Lung (tissue), 11 donors: ENCODE measurements at regions not wholly inside any gene's neighbourhood (a gene's known extent, or its start where the extent isn't known, plus 50 kb on each side); places are given as distances from the start of the nearest gene placed in this dataset.

Experiments
- ATAC-seq: fragments of 200-7000 bp; cut with Tn5 transposase; one replicate; pipeline ENCODE4 v1.9.1; 2020; ENCODE audit warnings: moderate number of reproducible peaks; ENCODE audit not compliant: insufficient read depth, low FRiP score
- DNase-seq, 3 donors: peaks; one replicate each; pipeline ENCODE4 v3.0.0-alpha.2; 2013 to 2017
- H3K27ac ChIP-seq, 2 donors: one replicate each; pipeline ENCODE4 v1.5.1; 2013; ENCODE audit warnings: mild to moderate bottlenecking in 2 of 2, moderate library complexity in 2 of 2, control low read depth in 1 of 2, inconsistent platforms in 1 of 2, low read depth in 1 of 2, low read length in 1 of 2
- H3K27me3 ChIP-seq, 3 donors: one replicate each; pipeline ENCODE4 v1.5.1; 2013; ENCODE audit warnings: low read length in 2 of 3; ENCODE audit not compliant: control insufficient read depth in 3 of 3, insufficient read depth in 3 of 3
- H3K36me3 ChIP-seq, 4 donors: one replicate each; pipeline ENCODE4 v1.5.1; 2013; ENCODE audit warnings: low read length in 4 of 4, mild to moderate bottlenecking in 1 of 4, moderate library complexity in 1 of 4; ENCODE audit not compliant: control insufficient read depth in 4 of 4, insufficient read depth in 4 of 4
- H3K4me1 ChIP-seq, 5 donors: one replicate each; pipeline ENCODE4 v1.5.1; 2013; ENCODE audit warnings: low read length in 5 of 5, mild to moderate bottlenecking in 2 of 5, moderate library complexity in 1 of 5; ENCODE audit not compliant: control insufficient read depth in 5 of 5, insufficient read depth in 5 of 5
- H3K4me3 ChIP-seq: one replicate; pipeline ENCODE4 v1.5.1; 2013; ENCODE audit warnings: mild to moderate bottlenecking, control low read depth, moderate library complexity
- H3K9ac ChIP-seq, 2 donors: one replicate each; pipeline ENCODE4 v1.5.1; 2013; ENCODE audit warnings: low read length in 2 of 2, control low read depth in 1 of 2; ENCODE audit not compliant: insufficient read depth in 1 of 2
- H3K9me3 ChIP-seq, 4 donors: one replicate each; pipeline ENCODE4 v1.5.1; 2013; ENCODE audit warnings: low read length in 3 of 4, mild to moderate bottlenecking in 1 of 4, moderate library complexity in 1 of 4; ENCODE audit not compliant: control insufficient read depth in 4 of 4, insufficient read depth in 3 of 4
- CTCF ChIP-seq: IDR thresholded peaks from 2 replicates; pipeline ENCODE4 v1.5.1; 2012; ENCODE audit warnings: mild to moderate bottlenecking; ENCODE audit errors: control extremely low read depth, extremely low read depth
- WGBS, 2 donors: extraction: QIAGEN DNeasy Blood & Tissue Kit; methylation state at CpG; one replicate each; pipeline ENCODE4 v1.1.7; 2013; 5-methylcytosine and 5-hydroxymethylcytosine counted together
- donor health status: control.
- donor health status: control.
- donor health status: Bipolar disorder and iron deficiency.
- donor health status: healthy.
- donor health status: DM: yes; HTN: yes; CAD: no.

GRCh38 chrX:13885591-13885990 is 68.7 kb upstream of the GPM6B start:
- Histone ChIP-seq H3K4me3 (no peak overlapping the region), H3K4me1 (no peaks in the 10 kb centered on the region), H3K9me3 (peaks cover 0 to 3% (median 0%) of the 10 kb centered on the region in 4 donors), H3K27me3 (peaks cover 7 to 35% (median 18%) of the 10 kb centered on the region in 3 donors), H3K9ac (no peak overlapping the region), H3K27ac (no peak overlapping the region), H3K36me3 (peaks cover 0 to 1% (median 0%) of the 10 kb centered on the region in 4 donors)
- no peak for ATAC-seq
- no peak for DNase-seq
- no peak for TF ChIP-seq CTCF
- 93% methylated on average over 8 to 9 of the region's 9 CpGs for WGBS, 2 donors

GRCh38 chrX:13876652-13877051 is 59.8 kb upstream of the GPM6B start:
- WGBS, 2 donors, result 71 to 84% methylated on average over 4 of the region's 4 CpGs
- H3K9ac ChIP-seq, result no peak overlapping the region
- no peak overlapping the region for H3K4me3 ChIP-seq
- DNase-seq (no peak), ATAC-seq (no peak)
- H3K36me3 ChIP-seq, result no peaks in the 10 kb centered on the region
- H3K27me3 ChIP-seq, result peaks cover 0 to 31% (median 22%) of the 10 kb centered on the region in 3 donors
- no peak overlapping the region for H3K27ac ChIP-seq
- peaks cover 0 to 1% (median 0%) of the 10 kb centered on the region in 4 donors for H3K9me3 ChIP-seq
- peaks cover 0 to 2% (median 0%) of the 10 kb centered on the region in 5 donors for H3K4me1 ChIP-seq
- TF ChIP-seq CTCF, result no peak

GRCh38 chrX:13875572-13875971 is 58.7 kb upstream of the GPM6B start:
- Histone ChIP-seq H3K9me3 (peaks cover 0 to 1% (median 0%) of the 10 kb centered on the region in 4 donors), H3K27me3 (peaks cover 0 to 33% (median 25%) of the 10 kb centered on the region in 3 donors), H3K9ac (no peak overlapping the region), H3K4me1 (peaks cover 0 to 2% (median 0%) of the 10 kb centered on the region in 5 donors), H3K4me3 (no peak overlapping the region), H3K27ac (no peak overlapping the region), H3K36me3 (no peaks in the 10 kb centered on the region)
- DNase-seq (no peak), ATAC-seq (no peak)
- WGBS, 2 donors, result 77 to 86% methylated on average over 3 of the region's 3 CpGs
- no peak for TF ChIP-seq CTCF

GRCh38 chrX:13868591-13868990 is 51.7 kb upstream of the GPM6B start:
- H3K9ac ChIP-seq, result no peak overlapping the region
- H3K9me3 ChIP-seq, result no peaks in the 10 kb centered on the region
- H3K4me3 ChIP-seq, result no peak overlapping the region
- DNase-seq, result peak in 2 of 3 donors; percentile 69 to 75
- ATAC-seq, result no peak
- no peak for TF ChIP-seq CTCF
- H3K27ac ChIP-seq, result no peak overlapping the region
- H3K4me1 ChIP-seq, result peaks cover 0 to 3% (median 0%) of the 10 kb centered on the region in 5 donors
- H3K36me3 ChIP-seq, result no peaks in the 10 kb centered on the region
- peaks cover 0 to 43% (median 25%) of the 10 kb centered on the region in 3 donors for H3K27me3 ChIP-seq
